NCI-H2107 treated with DMSO at 0.1 percent for 48 hours (cell line): ENCODE measurements at regions not wholly inside any gene's neighbourhood (a gene's known extent, or its start where the extent isn't known, plus 50 kb on each side); places are given as distances from the start of the nearest gene placed in this dataset.

ENCODE experiments used
- DNase-seq: peaks from one replicate; lab custom pipeline; 2025; ENCODE audit not compliant: unreplicated experiment; lab: John Stamatoyannopoulos, UW

DNA sequence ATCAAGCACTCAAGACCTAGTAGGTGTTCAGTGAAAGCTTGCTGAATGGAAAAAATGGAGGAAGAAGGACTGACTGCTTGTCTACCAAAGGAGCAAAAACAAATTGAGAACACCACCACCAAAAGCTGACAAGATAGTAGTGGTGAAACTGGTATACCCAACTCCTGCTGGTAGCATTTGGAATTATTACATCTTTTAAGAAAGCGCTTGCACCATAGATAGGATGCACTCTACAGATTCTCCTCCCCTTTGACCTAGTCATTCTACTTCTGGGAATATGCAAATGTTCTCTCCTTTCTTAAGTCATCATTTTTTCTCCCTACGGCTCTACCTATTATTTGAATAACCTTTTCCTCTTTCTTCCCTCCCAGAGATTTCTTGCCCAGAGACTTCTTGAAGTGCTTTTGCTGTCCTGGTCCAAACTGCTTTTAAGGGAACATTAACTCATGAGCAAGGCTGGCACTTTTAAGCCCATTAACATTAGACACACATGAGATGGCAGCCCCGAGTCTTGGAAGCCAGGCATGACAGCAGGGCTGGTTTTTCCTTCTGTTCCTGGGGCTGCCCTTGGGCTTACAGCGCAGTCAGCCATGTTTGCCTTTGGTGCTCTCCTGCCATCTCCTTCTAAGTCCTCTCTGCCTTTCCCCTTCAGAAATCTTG, 75.0 kb upstream of the TLE3 start:
- DNase-seq = no peak

DNA sequence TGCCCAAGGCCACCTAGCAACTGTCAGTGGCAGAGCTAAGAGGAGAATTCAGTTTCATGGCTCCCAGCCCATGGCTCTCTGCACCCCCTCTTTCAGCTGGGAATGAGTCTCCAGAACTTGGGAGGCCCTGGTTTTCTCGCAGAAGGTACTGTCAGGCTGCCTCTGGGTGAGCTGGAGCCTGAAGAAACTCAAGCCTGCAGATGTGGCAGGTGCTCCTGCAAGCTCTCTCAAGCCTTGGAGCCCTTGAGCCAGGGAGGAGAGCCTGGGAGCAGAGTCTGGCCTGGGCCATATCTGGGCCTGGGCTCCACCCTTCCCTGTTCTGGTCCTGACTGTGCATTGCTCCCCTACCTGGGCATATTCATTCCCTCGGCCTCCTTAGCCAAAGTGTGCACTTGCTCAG, 74.4 kb upstream of the TLE3 start:
- no peak for DNase-seq

DNA sequence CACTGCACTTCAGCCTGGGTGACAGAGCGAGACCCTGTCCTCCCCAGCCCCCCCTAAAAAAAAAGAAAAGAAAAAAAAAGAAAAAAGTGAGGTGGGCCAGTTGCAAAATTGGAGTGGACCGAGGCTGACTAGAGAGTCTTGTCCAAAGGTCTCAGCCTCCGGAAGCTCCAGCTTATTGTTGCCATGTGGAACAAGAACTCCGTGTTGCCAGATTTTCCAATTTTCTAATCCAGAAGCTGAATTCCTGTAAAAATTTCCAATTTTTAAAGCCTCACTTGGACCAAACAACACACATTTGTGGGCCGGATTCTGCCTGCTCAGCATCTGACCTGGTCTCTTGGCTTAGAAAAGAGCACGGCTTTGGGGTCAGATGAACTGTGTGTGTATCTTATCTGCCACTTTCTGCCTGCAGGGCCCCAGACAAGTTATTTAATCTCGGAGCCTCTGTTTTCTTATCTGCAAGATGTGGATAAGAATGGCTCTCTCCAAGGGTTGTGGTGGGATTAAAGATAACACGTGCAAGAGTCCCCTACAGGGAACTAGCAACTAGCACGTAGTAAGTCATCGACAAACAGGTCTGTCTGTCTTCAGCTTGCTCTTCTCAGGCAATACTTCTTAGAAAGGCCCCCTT, 73.7 kb upstream of the TLE3 start:
- no peak for DNase-seq

DNA sequence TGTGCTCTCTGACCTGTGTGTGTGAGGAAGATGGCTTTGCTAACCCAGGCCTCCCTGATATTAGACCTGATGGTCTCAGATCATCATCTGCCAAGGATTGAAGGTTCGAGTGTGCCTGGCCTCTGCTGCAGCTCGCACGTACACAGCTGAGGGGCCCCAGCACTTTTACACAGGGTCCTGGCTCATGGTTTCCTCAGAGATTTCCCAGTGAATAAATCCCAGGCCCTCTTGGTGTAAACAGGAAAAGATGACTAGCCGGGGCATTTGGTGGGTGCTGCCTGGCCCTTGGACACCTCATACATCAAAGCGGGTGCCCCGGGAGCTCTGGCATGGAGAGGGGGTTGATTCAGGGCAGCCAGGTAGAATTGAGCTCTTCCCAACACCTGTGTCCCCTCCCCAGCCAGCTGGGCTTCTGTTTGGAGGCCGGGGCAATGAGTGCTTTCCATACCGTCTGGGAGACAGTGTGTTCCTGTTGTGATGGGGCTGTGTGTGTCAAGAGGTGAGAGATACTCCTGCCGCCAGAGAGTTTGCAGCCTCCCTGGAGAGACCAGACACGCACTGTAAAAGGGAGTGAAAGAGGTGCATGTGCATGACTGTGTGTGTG, 72.5 kb upstream of the TLE3 start:
- DNase-seq = no peak

DNA sequence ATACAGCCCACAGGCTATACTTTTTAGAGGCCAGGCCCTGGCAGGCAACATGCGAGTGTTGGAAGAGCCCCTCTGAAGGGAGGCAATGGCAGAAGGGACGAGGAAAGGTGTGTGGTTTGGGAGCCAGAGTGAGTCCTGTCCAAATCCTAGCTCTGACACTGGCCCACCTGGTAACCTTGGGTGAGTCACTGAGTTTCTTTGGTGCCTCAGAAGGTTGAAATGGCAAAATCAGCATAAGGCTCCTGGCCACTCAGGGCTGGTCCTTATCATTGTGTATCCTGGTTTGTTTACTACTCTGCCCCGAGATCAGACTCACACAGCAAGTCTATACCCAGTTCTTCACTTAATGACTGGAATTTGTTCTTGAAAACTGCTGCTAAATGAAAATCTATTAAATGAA, 71.4 kb upstream of the TLE3 start:
- no peak for DNase-seq

DNA sequence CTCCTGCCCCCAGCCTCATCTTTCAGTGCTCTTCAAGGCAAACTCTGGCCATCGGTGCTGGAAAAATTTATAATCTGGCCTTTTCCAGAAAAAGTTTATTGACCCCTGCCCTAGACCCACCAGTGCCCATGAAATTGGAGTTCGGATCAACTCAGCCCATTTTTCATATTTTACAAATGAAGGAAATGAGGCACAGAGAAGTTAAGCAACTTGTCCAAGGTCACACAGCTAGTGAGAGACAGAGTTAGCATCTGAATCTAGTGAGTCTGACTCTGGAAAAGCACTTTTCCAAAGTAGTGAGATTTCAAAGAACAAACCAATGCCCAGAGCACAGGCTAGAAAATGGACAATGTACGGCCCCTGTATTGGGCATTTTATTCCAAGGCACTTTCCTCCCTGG, 69.4 kb upstream of the TLE3 start:
- no peak for DNase-seq

DNA sequence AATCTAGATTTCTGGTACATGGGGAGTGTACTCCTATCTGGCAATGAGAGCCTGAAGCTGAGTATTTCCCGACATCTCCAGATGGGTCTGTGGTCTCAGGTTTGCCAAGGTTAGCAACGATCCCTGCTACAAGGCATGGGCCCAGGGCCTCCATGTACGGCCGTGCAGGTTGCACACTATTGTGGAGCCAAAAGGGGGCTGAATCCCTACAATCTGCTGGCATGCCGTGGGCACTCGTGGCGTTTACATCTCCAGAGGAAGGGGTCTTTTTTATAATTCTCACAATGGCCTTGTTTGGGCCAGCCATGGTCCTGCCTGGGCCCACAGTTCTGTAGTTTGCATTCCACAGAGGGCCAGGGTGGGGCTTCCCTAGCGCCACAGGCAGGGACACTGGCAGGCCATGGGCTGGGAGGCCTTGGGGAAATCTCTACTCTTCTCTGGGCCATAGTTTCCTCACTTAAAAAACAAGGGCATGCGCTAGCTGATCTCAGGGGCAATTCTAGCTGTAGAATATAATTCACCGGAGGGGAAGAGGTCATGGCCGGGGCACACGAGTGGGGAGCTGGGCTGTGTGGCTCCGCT, 68.9 kb upstream of the TLE3 start:
- DNase-seq = no peak

DNA sequence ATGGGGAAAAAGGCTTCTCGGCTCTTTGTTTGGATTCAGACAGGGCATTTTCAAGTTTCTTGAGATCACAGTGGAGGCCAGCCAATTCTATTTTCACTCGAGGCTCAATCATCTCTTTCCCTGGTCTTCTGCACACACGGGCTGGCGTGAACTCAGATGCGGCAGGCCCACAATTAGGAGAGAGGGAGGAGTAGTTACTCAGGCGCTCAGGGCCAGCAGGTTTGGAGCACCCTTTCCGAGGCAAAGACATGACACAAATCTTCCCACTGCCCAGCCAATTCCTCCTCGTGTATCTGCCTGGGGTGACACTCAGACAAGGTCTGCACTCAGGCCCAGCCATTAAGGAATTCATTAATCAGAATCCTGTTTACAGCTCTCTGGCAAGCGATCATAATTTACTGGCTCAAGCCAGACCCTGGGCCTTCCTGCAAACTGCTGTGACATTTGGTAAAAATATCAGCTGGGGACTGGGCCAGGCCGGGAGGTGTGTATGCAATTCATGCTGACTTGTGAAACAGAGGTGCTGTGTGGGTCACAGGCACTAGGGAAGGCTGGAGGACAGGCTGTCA, 68.1 kb upstream of the TLE3 start:
- no peak for DNase-seq

DNA sequence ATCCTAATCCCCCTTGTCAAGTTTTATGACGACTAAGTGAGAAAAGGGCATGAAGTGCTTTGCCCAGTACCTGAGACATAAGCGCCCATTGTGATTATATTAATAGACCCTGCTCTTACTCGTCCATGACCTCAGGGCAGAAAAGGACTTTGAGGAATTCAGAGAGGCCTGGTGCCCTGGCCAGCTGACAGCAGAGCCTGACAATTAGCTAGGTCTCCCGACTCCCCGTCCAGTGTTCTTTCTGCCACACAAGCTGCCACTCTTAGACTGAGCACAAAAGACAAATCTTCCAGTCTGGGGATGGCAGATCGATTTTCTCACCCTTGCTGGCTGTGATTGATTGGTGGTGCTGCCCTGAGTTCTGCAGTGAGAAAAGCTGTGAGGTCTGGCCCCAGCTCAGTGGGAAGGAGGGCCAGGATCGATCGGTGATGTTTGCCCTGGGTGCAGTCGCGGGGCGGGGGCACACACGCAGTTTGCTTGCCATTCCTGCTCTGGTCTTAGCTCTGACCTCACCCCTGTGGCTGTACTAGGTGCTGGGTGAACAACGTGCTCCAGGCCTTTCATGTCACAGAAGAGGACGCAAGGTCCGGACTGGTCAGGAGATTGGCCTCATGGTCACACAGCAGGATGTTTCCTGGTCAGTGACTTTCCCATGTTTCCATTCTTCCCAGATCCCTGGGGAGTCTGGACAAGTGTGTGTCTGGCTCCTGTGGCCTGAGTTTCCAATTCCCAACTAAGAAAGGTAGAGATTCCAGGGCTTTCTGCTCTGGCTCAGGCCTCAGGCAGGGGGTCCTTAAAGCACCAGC, 67.4 kb upstream of the TLE3 start:
- no peak for DNase-seq

DNA sequence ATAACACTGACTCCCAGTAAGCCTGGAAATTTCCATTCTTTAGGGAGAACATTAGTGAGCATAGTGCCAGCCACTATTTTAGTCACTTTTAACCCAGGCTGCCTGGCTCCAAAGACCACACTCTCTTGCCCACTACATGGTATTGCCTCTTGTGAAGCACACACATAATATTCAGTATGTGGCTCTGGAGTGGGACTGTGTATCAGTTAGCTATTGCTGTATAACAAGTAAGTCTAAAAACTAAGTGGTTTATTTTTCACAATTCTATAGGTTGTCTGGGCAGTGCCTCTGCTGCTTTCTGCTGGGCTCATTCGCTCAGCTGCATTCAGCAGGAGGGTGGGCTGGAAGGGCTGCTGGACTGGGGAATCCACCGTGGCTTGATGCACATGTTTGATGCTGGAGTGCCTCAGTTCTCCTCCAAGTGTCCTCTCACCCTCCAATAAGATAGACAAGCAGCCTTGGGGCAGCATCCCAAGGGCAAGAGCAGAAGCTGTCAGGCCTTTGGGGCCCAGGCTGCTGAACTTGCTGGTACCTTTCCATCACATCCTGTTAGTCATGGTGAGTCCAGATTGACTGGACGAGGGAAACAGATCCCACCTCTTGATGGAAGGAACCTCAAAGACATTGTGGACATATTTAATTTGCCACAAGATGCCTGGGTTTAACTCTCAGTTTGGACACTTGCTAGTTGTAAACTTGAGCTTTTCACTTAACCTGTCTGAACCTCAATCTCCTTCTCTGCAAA, 66.6 kb upstream of the TLE3 start:
- DNase-seq = no peak

DNA sequence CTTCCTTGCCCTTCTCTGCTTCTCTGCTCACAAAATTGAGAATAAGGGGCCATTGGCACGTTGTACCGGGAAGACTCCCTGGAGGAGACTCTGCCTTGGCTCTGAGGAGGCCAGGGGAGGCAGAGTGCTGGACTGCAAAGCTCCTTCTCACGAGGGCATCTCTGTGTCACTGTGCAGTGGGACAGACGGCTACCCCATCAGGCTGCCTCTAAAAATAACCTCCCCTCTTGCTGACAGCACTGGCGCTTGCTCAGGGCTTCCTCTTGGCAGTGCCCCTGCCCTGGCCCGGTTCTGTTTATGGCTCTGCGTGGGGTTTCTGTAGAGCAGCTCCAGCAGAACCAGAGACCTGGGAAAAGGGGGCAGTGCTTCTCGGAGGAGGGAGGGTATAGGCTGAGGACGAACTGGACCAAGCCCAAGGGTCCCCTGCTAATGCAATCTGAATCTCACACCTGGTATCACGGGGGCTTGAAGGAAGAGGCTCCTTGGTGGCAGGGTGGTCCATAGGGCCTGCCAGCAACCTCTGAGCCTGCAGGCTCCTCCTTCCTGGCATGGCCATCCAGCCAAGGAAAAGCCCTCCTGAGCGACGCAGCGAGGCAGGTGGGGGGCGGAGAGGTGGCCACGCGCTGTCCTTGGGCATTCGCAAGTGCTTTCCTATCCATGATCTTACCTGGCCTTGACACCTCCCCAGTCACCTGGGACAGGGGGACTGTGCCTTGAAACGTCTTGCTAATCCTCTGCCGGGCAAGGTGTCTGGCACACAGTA, 63.3 kb upstream of the TLE3 start:
- no peak for DNase-seq

DNA sequence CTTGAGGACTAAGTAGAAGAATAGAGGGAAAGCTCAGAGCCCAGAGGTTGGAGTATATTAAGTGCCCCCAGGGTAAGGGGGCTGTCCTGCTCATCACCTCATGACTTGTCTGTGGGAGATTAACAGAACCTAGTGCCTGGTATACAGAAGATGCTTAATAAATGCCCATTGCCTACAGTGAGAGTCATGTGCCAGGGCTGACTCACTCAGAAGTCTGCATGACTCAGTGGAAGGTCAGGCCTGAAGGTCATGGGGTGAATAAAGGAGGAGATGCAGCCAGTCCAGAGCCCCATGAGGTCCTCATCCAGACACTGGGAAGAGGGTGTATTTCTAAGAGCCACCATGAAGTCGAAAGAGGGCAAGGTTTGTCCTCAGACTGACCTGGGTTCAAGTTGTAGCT, 62.5 kb upstream of the TLE3 start:
- DNase-seq = no peak

DNA sequence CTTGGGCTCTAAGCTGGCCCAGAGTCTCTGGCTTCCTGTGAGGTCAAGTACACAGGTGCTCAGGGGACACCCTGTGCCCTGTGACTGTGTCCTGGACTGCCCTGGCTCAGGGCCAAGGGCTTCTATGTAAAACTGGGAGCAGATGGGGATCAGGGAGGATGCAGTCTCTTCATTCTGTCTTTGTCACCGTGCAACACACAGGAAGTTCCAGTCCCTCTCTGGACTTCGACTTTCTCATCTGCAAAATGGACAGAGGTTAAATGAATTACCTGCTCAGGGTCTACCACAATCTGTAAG, 61.9 kb upstream of the TLE3 start:
- no peak for DNase-seq

DNA sequence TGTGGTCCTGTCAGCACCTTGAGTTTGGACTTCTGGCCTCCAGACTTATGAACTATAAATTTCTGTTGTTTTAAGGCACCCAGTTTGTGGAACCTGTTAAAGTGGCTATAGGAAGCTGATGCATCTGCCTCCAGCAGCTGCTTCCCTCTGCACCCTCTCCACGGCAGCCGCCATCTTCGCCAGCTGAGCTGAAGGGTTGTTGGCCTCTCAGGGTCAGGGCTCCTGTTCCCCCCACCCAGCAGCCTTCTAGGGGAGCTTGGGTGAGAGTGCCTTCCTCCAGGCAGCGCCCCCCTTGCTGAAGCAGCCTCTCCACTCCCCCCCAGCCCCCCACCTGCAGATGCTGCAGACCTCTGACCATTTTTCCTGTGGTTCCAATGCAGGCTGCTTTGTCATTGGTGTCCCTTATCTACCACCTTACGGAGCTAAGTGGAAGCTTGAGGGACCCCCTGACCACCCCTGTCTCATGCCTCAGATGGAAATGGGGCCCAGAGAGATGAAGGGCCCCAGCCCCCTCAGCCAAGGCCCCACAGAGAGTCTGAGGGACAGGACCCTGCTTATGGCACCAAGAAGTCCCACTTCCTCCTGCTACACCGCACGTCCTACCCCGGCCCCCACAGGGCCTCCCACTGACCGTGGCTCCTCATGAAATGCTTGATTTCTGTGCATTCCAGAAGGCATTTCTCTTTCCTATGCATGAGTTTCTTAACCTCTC, 61.4 kb upstream of the TLE3 start:
- DNase-seq = no peak

DNA sequence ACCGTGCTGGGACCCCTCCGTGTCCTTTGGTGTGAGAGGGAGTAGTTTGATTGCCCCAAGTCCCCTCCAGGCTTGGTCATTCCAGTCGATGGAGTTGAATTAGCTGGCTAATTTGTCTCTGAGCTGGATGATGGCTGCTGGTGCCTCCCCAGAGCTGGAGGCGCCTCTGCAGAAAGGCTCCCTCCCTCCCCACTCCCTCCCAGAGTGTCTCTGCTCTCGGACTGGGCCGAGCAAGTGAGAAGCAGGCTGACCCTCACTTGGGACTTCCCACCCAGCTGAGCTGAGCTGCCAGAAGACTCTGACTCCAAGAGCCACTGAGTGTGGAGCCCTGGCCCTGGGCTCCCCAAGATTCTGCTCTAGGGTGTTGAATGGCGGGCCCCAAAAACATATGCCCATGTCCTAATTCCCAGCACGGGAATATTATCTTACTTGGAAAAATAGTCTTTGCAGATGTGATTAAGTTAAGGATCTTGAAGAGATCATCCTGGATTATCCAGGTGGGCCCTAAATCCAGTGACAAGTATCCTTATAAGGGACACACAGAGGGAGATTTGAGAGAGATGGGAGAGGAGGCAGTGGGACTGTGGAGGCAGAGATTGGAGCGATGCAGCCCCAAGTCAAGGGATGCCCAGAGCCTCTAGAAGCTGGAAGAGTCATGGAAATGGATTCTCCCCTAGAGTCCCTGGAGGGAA, 60.7 kb upstream of the TLE3 start:
- DNase-seq = no peak

DNA sequence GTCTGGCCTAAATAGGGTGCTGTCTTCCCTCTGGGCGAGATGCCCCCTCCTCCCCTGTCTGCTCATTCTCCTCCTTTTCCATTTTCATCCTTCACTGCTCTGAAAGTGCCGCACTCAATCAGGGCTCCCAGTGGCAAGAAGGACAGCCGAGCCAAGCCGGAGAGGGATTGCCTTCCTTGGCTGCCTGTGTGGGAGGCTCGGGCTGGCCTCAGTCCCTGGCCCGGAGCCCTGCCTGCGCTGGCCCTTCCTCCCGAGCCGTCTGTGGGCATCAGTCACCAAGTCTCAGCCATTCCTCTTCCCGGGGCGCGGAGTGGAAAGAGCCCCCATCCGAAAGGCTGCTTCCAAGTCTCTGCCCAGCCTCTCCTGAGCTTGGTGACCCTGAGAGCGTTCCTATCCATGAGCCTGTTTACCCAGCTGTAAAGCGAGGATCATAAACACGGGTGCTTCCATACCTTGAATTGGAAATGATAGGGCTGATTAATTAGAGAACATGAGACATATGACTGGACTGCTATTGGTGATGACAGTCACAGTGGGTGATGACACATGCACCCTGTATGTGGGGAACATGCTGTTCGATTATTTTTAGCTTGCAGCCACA, 59.1 kb upstream of the TLE3 start:
- no peak for DNase-seq

DNA sequence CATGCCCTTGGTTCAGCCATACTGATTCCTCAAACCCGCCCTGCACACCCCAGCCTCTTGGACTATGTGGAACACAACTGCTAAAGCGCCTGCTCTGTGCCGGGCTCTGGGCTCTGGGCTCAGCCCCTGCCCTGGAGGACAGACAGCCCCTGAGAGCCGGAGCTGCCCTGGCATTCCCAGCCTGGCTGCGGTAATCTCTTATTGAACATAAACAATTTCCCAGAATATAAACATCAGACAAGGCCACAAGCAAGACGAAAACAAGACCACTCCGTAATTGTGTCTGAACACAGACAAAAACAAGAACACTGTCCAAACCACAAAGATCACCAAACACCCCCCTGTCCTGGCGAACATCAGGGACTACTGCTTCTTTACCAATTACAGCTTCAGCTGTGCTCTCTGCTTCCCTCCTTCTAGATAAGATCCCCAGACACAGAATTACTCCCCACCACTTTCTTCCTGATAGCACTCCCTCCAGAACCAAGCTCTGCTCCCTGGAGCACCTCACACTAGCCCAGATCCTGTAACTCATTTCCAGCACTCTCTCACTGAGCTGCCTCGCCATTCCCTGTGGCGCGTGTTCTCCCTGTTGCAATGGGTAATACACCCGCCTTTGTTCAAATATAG, 57.1 kb upstream of the TLE3 start:
- no peak for DNase-seq
